ENCODE measurements at regions not wholly inside any gene's neighbourhood (a gene's known extent, or its start where the extent isn't known, plus 50 kb on each side); places are given as distances from the start of the nearest gene placed in this dataset.

DNA sequence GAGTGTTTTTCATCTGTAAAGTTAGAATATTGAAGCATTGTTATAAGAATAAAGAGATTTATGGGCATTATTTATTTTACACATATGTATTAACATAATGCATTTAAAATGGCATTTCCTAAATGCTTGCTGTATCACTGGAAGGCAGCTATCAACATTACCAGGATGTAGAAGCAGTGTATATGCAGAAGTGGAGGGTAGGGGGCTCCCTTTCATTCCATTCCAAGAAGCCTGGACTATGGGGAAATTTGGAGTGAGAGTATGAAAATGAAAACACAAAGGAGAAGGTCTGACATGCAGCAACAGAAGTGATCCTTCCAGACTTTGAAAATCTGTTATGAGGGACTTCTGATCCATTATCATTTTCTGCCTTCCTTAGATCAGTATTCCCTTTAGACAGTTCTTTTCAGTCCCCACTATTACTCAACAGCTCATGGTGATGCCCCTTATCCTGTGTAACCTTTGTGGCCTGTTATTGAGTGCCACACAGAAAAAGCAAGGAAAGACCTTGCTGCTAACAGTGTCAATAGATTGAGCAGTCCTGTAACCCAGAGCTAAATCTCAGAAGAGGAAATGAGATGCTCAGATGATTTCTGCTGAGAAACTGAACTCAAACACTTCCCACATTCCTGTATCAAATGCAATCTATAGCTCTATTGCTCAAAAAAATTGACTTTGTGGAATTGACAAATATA, 216.6 kb downstream of the HNMT start:
- no peak for DNase-seq

DNA sequence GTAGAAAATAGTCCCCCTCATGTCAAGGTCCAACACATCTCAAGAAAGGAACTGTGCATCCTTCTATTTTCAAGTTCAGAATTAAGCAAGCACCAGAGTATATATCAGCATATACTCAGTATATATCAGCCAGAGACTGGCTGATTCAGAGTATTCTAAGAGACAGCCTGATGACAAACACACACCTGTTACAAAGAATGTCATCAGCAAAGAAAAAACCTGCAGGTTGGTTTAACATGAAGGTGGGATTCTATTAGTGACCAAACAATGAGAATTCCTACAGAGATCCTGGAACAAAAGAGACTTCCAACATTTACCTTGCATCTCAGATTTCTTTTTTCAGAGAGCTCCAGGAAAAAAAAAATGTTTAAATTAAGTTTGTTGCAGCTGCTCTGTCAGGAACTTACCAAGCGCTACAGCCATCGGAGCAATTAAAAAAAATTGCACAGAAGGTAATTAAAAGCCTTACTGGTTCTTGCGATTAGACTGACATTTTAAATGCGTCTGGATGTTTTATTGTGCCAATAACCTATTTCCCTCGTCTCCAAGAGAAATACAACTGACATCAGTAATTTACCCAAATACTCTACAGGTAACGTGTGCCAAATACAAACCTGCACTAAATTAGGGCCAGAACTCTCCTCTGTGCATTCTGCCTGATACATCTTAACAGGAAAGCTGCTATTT, 218.1 kb downstream of the HNMT start:
- no peak for DNase-seq

DNA sequence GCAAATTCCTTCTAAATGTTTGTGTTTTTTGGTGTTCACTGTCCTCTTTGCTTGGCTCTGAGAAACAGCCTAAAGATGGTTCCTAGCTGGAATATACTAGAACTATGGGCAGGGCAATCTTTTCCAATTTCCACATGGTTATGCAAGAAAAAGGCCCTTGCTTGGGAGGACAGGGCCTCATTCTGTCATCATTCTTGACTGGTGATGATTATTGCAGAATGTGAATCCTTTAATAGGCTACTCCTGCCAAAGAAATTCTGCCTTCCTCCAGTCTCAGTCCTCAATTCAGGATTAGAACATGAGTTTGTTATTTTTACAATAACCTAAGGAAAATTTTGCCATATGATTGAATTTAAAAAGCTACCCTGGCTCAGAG, 218.7 kb downstream of the HNMT start:
- no peak for DNase-seq

DNA sequence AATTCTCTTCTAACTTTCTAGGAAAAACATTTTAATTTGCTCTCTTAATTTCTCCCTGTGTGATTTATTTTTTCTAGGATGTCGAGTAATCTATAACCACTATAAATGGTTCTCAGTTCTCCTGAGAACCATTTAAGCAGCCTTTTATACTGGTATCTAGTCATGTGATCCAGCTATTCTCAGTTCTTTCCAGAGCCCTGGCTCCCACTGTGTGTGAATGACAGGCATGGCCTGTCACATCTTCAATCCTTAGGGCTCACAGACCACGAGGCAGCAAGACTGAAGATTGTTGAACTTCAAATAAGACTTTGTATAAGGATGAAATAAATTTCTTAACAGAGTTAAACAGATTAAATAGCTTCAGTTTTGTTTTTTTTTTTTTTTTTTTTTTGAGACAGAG, 219.4 kb downstream of the HNMT start:
- no peak for DNase-seq

DNA sequence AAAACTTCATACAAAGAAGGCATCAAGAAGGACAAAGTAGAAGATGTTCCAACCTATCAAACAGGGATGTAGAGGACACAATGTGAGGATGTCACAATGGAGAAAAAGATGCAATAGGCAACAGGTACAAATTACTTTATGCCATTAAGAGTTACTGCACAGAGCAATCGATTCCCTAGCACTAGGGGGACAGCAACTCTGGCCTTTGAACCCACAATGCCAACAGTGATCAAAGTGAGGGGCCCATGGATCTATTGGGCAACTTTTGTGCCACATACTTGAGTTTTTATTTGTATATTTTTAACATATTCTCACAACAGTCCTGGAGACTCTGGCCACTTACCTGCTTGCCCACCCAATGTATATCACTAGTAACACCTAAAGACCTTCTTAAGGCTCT, 220.2 kb downstream of the HNMT start:
- DNase-seq: no peak

DNA sequence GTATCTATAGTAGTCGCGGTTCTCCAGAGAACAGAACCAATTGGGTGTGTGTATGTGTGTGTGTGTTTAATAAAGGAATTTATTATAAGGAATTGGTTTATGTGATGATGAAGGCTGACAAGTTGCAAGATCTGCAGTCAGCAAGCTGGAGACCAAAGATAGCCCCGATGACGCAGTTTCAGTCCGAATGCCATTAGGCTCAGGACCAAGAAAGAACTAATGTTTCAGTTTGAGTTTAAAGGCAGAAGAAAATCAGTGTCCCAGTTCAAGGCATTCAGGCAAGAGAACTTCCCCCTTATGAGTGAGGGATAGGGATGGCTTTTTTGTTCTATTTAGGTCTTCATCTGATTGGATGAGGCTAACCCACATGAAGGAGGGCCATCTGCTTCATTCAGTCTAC, 221.6 kb downstream of the HNMT start:
- no peak for DNase-seq

DNA sequence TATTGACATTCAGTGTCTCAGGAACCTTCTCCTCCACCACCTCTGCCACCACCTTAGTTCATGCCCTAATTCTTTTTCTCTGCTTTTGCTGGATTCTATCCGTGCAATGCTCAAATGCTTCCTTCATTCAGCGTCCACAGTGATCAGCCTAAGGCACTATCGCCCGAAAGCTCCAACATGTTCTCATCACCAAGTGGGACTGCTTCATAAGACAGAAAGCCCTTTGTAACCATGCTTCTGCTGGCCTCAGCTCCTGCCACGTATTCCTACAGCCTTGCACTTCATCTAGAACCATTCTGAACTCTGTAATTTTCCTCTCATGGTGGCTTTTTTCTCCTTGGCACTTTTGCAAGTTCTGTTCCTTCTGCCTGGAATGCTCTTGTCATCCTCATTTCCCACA, 222.9 kb downstream of the HNMT start:
- no peak for DNase-seq

DNA sequence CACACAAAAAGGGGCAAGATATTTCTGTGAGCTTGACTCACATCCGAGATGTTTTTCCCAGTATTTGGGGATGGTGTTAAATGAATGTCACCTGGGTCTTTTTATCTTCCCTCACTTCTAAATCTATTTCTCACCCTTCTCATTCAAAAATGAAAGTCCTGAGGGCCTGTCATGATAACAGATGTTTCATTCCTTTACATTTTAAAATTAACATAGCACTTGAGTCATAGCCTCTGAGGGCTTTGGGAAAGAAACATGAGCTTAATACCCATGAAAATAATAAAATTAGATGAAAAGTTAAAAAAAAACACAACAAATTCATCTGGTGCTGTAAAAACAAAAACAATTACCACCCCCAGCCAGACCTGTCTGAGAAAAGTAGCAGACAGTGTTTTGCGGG, 226.7 kb downstream of the HNMT start:
- no peak for DNase-seq

DNA sequence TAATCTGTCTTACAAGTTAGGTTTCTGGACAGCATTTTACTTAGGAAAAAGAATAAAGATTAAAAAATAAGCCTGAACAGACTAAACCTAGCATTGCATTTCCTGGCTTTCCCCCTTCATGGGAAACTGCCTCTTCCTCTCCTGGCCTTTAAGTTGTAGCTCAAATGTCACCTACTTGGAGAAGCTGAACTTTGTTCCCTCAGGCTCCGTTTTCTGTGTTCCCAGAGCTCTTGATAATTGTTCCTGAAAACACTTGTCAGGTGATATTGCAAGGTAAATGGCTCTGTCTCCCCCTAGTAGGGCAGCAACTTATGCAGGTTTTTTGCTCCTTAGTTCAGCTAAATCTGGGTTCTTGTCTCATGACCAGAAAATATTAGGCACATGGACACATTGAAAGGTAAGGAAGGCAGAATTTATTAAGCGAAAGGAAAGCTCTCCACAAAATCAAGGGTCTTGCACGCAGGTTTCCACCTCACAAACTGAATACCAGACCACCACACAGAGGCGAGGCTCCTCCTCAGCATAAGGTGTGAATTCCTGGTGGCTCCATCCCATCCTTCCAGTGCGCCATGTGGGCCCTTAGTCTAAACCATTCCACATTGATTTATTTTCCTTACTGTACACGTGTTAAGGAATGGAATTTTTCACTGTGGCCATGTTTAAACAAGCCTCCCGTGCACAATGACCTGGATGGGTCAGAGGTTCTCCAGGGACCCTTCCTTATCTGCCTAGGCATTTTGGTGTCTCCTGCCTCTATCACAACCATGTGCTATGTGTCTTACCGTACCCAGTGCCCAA, 229.3 kb downstream of the HNMT start:
- DNase-seq: no peak

DNA sequence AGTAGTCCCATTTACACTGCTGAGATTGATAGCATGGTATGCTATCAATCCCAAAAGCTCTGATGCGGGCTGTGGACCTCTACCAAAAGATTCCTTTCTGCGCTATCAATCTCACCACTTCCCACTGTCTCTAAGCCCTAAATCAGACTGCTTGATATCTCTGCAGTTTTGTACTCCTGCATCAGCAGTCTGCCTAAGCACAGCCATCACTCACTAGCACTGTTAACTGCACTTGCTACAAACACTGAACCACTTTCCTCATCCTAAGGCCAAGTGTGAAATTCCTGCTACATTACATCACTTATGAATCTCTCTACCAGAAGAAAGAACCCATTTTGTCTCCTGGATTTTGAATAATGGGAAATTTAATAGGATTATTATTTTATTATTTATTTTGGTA, 237.0 kb downstream of the HNMT start:
- no peak for DNase-seq

DNA sequence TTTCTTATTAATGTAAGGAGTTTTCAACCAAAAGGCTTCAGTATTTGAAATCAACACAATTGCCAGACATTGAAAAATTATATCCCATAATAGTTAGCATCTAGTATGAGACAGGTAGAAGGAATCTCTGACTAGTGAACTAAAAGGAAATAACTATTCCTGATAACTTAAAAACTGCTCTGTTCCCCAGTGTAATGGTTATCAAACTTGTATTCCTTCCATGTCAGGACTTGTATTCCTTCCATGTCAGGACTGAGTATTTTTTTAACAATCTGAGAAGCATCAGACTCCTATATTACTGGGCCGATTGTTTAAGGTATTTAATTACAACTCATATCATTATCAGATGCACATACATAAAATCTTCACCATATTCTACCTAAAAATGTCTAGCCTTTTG, 238.5 kb downstream of the HNMT start:
- no peak for DNase-seq

DNA sequence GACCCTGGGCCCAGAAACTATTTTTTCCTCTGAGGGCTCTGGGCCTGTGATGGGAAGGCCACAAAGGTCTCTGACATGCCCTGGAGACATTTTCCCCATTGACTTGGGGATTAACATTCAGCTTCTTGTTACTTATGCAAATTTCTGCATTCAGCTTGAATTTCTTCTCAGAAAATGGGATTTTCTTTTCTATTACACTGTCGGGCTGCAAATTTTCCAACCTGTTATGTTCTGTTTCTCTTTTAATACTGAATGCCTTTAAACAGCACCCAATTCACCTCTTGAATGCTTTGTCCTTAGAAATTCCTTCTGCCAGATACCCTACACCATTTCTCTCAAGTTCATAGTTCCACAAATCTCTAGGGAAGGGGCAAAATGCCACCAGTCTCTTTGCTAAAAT, 241.0 kb downstream of the HNMT start:
- no peak for DNase-seq

DNA sequence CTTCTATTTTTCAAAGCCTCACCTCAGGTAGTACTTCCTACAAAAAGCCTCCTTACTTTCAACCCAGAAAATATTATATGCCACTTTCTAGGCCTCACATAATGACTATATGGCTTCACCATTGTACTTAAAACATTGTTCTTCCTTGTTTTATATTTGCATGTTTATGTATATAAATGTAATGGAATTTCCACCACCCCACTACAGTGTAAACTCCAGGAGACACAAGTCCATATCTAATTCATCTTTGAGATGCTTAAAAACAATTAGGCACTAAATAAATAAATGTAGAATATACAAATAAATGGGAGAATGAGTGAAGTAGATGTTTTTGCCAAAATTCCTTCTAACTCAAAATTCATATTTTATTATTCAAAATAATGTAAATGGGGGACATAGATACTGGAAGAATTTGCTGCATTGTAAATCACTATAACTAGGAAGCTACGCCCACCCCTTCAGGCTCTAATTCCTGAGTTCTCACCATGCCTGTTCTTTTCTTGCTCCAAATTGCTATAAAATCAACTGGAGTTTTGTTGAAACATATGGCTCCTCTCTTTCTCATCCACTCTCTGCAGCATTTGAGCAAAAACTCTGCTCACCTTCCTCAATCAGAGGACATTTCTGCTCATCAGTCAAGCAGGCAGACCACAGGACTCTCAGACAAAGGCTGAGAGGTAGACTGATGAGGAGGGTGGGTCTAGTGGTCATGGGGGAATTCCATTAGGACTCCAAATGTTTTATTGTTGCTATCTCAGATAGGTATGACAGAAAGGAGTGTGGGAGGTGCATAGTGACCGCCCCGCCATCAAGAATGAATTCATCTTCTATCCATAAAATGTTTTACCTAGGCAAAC, 243.0 kb downstream of the HNMT start:
- DNase-seq: no peak

DNA sequence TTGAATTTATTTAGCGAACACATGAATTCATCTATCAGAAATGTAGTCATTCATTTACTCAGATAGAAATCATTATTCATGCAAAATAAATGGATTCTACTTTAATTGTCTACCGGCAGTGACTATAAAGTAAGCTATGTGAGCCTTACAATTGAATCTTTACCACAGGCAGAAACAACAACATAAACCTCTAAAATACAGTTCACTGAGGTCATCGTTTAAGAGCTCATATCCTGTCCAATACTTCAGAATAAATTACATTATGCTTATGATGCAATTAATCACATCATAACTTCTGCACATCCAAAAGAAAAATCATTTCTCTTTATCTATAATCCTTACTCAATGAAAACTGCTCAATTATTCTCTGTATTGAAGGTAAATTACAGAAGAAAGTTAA, 244.7 kb downstream of the HNMT start:
- DNase-seq: no peak

DNA sequence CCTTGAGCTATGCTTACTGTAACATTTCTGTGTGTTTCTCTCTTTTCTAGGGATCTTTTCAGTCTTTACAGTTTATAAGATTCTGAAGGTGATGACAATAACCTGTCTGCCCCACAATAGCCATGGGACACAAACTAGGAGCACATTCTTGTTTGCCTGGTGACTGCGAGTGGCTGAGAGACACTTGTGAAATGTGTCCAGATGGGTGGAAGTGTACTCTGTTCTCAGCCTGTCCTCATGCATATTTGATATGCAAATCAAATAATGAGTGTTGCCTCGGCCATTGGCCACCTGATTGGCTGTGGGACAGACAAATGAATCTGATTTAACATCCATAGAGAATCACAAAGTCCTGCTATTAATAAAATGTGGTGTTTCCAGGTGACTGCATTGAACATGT, 246.2 kb downstream of the HNMT start:
- DNase-seq: no peak

DNA sequence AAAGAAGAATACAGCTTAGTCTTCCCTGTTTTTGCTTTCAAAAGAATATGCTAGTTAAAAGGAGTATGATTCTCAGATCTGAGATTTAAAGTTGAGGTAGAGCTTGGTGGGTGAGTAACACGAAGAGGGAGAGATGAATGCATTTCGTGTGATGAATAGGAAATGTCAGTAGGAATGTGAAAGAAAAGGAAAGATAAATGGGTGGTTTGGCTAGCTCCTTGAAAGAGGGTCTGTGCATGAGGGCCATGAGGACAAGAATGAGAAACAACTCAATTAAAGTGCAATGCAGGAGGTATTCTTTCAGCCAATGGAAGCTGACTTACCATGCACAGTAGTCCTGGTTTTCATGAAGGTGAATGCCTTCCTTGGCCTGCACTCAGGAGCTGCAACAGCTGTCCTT, 248.2 kb downstream of the HNMT start:
- DNase-seq: no peak

DNA sequence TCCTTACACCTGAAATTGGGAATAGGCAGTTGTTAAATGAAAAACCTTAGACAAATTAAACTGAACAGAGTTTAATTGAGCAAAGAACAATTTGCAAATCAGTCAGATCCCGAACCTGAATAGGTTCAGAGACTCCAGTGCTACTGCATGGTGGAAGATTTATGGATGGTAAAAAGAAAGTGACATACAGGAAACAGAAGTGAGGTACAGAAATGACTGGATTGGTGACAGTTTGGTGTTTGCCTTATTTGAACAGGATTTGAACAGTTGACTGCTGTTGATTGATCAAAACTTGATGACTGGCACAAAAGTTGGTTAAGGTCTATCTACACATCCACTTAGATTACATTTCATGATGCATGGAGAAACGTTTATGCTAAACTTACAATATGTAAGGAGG, 248.8 kb downstream of the HNMT start:
- no peak for DNase-seq

DNA sequence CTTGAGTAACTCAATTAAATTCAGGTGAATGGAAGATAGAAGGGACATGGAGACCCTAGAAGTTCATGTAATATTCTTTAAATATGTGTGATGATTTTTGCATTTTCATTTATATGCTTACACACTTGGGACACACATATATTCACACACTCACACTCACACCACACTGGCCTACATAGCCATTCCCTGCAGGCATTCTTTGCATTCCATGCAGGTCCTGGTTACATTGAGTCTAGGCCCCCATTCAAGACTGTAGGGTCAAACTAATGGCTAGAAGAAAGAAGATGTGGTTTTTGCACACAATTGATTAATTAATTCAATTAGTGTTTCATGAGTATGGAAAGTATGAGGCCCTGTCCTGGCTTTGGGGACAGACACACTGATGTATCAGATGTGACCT, 249.4 kb downstream of the HNMT start:
- DNase-seq: no peak

DNA sequence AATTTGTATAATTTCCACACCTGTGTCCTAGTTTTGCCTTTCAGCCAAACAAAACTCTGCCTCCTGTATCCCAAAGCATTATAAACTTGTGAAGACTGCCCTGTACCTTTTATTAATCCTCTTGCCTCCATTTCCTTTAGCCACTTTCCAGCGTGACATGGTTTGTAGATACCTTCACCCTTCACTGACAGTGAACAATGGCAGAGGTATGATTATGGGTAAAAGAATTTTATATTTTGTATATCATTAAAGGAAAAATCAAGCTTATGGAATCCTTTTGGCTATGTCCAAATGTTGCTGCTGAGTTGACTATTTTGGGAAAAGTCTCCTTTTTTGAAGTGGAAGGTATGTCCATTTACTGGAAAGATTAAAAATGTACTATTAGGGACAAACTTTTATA, 251.7 kb downstream of the HNMT start:
- DNase-seq: no peak

DNA sequence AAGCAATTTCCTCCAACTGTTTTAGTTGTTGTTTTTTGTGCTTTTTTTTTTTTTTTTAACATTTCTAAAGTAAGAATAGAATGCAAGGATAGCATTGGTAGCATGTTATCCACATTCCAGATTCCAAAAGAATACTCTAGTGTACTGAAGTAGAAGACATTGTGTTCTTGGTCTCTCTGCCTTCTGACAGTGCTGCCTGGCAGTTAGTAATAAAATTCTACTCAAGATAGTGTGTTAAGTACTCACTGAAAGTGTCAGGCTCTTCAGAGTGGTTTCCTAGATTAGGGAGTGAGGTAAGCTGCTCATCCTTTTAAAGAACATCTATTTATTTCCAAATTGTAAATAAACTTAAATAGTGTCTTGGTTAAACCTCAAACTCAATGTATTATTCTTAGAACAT, 253.7 kb downstream of the HNMT start:
- no peak for DNase-seq

DNA sequence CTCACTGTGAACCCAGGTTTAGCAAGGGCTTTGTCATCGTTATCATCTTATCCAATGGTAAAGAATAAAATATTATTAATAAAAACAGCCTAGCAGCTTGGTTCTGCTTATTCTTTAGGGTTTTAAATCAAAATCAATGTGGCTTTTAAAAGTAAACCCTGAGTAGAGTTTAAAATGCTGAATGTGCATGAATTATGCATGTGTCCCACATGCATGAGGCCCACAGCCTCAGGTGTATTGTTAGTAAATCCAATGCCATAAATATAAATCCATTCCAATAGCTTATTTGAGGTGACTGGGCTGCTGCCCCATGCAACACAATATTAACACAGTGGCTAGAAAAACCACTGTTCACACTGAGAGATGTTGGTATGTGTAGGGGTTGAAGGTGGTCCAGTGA, 254.1 kb downstream of the HNMT start:
- DNase-seq: no peak

DNA sequence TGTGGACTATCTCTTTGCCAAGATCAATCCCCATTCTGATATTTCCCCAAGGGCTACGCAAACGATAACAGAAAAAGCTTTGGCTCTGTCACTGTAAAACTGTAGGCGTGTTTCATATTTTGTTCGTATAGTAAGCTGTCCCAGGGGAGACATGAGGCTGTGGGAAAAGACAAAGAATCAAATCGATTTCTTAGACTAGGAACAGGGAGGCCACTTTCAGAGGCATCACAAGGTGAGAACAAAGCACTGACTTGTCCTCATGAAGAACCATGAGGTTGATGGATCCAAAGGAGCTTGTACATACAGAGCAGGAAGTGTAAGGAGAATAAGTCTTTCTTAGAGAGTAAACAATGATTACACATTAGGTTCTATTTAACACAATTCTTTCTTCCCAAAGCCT, 255.7 kb downstream of the HNMT start:
- DNase-seq: no peak

DNA sequence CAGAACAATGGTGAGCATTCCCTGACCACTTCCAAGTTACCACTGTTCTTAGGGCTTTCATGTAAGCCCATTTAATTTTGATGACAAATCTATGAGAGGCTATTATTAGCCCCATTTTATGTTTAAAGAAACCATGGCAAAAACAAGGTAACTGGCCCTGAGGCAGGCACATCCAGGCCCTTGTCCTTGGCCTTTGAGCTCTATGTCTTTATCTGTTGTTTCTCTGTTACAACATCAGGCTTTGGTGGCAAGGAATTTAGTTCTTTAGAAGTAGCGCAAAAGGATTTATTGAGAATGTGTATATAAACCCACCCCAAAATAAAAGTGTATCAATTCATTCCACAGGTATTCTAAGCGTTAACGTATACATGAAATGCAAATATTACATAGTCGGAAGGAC, 257.1 kb downstream of the HNMT start:
- DNase-seq: no peak

All from HCEC 1CT (cell line).